ENCODE measurements at regions not wholly inside any gene's neighbourhood (a gene's known extent, or its start where the extent isn't known, plus 50 kb on each side); places are given as distances from the start of the nearest gene placed in this dataset.
"Not testable (repeated sequence)": the region's sequence is repeated elsewhere in the genome, so short reads cannot be mapped to it uniquely, and the experiment has no call there.

DNA sequence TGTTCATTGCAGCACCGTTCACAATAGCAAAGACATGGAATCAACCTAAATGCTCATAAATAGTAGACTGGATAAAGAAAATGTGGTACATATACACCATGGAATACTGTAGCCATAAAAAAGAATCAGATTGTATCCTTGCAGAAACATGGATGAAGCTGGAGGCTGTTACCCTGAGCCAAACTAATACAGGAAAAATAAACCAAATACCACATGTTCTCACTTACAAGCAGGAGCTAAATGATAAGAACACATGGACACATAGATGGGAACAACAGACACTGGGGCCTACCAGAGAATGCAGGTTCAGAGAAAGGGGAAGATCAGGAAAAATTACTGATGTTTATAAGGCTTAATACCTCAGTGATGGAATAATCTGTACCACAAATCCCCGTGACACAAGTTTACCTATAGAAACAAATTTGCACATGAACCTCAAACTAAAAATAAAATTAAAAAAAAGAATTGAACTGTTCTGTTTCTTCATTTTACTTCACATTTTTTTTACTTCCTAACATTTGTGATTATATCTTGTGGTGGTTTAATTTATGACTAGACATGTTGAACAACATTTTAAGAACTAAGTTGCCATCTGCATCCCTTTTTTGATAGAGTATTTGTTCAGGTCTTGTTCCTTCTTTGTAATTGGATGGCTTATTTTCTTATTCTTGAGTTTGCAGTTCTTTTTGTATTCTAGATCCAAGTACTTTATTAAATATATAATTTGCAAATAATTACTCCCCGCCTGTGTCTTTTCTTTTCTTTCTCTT is 835.2 kb downstream of the FSCB start:
- DNase-seq = no peak

DNA sequence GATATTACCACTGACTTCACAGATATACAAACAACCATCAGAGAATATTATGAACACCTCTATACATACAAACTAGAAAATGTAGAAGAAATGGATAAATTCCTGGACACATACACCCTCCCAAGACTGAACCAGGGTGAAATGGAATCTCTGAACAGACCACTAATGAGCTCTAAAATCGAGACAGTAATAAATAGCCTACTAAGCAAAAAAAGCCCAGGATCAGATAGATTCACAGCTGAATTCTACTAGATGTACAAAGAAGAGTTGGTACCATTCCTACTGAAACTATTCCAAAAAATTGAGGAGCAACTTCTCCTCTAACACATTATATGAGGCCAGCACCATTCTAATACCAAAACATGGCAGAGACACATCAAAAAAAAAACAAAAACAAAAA is 837.7 kb downstream of the FSCB start:
- DNase-seq = no peak

DNA sequence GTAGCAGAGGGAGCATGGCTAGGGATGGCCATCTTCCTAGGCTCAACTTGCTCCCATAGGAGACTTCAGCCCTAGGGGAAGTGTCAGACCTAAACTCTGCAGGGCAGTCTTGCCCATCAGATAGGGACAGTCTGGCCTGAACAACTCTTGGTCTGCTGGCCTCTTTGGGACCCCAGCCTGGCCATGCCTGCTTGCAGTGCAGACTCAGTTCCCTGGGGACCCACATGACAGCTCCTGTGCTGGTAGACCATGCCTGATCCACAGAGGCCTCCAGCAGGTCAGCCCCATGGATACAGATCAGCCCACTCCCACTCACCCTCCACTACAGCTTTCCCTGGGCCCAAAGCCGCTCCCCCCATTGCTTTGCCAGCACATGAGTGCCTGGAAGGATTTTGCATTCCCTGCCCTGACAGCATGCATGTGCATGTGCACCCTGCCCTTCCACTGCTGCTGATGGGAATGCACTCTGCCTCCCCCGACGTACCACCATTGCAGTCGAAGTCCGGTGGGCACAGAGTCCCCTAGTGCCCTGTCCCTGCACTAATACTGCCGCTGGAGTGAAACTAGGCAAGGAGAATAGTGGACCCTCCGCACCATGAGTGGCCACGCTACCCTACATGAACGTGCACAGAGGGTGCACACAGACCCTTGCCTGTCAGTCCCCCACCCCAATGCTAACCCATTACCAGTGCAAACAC is 841.4 kb downstream of the FSCB start:
- DNase-seq = no peak

DNA sequence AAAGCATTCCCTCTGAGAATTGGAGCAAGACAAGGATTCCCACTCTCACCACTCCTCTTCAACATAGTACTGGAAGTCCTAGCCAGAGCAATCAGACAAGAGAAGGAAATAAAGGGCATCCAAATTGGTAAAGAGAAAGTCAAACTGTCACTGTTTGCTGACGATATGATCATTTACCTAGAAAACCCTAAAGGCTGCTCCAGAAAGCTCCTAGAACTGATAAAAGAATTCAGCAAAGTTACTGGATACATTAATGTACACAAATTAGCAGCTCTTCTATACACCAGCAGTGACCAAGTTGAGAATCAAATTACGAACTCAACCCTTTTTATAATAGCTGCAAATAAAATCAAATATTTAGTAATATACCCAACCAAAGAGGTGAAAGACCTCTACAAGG is 851.9 kb downstream of the FSCB start:
- not testable (repeated sequence) for DNase-seq

DNA sequence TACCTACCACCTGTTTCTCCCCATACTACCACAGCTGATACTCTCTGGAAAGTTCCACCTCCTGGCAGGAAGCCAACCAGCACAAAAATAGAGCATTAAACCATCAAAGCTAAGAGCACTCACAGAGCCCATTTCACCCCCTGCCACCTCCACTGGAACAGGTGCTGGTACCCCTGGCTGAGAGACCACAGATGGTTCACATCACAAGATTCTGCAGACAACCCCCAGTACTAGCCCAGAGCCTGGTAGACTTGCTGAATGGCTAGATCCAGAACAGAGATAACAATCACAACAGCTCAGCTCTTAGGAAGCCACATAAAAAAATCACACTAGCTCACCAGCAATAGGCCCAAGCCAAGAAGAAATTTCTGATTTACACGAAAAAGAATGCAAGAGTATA is 855.2 kb downstream of the FSCB start:
- no peak for DNase-seq

DNA sequence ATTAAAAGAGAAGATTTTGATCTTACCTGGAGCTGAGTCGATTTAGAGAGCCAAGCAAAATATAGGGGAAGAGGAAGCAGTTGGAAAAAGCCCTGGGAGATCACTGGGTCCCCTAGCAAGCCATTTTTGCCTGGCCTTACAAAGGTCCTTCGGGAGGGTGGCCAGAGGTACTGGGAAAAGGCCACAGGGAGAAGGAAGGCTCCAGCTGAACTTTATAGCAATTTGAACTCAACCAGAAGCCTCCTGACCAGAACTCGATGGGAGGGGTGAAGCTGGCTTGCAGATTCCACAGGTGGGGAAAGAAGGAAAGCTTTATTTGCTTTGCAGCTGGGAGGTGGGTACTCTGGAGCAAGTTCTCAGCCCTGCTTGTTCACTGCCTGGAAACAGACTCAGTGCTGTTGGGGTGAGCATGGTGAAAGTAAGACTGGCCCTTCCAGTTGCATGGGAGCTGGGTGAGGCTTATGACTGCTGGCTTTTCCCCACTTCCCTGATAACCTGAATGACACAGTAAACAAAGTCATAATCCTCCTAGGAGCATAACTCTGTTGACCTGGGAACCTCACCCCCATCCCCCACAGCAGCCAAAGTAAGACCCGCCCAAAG is 855.8 kb downstream of the FSCB start:
- no peak for DNase-seq

DNA sequence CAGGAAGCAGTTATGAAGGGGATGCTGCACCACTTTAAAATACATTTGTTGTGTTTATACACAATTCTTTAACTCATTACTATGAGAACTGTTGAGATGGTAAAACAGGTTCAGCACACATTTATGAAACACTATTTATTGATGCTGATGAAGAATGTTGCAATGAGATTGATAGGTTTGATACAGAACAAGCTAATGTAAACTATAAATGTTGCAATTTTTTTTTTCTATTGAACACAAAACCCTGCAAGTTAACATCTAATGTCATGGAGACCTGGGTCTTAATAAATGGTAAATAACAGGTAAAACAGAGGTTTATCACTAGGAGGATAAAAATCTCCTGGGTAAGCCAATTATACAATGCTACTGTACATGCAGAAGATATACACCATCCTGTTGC is 857.6 kb downstream of the FSCB start:
- no peak for DNase-seq

DNA sequence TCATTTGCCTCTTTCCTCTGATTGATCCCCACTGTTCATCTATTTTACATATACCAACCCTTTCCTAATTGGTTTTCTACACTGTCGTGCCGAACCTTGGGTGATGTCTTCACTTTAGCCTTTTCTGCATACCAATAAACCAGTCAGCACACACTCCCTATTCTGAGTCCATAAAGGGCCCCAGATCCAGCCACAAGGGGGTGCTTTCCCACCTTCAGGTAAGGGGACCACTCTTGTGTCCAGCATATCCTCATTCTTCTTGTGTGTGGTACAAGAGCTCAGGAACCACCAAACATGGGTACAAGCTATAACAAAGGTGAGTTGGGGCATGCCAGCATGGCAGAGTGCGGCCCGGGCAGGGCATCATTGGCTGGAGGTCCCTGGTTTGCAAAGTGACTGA is 859.8 kb downstream of the FSCB start:
- DNase-seq = no peak

DNA sequence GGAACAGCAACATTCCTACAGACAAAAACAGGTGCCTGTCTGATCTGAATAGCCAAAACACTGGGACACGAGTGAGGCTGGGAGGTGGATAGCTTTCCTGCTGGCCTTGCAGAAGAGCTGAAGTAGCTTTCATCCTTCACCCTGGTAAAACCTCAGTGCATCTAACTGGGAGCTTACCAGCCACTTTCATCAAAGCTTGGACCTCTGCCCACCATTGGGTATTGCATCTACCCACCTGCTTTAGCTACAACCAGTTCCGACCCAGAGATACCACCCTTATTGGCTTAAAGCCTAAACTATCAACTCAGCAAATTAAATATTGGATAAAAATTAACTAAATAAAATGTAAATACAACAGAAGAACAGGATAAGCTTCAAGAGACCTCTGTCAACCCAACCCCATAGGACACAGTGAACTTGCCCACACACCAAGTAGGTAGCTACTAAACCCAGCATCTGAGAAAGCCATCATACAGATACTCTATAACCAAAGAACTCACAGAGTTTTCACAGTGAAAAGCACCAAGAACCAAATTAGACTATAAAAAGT is 866.3 kb downstream of the FSCB start:
- no peak for DNase-seq

DNA sequence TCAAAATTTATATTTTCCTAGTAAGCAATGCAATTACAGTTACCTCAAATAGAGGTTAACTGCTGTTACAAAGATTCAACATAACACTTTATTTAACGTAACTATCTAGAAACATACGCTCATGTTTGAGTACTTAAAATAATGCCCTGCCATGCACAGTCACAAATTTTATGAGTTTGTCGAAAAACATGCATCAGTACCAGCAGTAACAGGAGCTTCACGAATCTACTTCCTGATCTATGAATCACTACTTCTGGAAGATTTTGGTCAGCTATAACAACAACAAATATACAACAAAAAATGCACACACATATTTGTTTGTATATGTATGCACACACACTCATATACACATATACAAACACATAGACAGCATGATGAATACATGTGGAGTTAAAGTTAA is 881.8 kb downstream of the FSCB start:
- DNase-seq = no peak

DNA sequence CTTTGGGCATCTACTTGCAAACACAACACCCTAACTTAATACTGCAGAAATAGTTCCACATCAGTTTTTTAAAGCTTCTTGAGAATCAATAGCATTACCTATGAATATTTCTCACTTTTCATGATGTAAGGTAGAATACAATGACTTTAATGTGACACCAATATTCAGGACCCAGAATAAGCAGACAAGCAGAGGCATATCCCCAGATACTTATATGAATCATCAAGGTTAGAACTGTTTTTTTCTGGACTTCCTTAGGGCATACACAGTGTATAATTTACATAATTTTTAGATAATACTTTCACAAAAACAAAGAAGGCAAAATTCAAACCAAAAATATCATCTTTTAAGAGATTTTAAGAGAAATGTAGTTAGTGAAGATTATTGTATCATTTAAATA is 885.8 kb downstream of the FSCB start:
- no peak for DNase-seq

DNA sequence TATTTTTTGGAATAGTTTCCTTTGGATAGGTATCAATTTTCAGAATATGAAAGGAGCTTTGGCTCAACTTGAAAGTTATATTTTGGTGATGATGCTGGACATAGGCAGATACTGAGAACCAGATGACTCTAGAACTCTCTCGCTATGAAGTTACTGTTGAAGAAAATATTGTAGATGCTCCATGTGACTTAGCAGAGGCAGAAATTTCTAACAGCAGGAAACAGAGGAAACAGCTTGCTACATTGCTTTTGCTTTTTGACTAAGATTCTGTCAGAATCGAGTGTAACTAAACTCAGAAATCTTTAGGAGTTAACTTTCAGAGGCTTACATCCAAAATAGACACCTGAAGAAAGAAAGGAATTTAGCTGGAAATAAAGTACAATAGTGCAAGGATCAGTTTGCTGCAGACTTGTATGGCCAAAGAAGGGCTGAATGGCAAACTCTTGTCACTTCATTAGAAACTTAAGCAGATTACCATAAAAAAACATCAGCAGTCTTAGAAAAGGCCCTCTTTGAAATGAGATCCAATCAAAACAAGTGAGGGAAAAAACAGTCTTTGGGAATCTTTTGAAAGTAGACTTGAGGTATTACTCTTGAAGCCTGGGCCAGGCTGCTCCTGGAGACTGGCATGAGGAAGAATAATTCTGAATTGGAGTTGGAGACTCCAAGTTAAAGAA is 911.8 kb downstream of the FSCB start:
- DNase-seq = no peak

DNA sequence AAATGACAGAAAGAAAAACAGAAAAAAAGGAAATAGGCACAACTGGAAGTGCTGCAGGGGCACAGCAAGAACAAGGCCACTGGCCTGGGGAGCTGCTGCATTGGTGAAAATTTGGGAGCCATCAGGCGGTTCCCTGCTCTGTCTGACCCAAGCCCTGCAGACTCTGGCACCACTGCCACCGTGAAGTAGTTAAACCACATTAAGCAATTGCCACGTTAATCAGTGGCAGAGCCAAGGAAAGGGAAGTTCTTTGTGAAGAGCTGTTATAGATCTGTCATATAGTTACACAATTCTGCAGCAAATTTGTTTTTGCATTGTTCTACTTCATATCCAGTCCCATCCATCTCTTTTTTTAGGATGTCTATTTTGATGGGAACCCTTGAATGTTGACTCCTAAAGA is 915.3 kb downstream of the FSCB start:
- no peak for DNase-seq

DNA sequence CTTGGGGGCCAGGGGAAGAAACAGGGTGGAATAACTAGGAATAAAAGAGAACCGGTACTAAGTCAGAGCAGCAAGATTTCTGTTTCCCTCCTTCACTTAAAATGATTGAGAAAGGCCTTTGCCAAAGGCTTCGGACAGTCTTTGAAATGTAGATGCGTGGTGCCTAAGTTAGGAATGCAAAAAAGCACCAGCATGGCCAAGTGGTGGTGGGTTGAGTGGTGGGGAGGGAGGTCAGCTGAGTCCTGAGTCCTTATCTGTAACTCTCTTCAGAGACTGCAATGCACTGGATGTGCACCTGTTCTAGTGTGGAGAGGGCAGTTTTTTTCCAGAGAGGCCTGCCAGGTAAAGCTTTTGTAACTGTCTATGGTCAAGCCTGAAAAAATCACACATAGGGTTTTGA is 919.9 kb downstream of the FSCB start:
- DNase-seq = no peak

DNA sequence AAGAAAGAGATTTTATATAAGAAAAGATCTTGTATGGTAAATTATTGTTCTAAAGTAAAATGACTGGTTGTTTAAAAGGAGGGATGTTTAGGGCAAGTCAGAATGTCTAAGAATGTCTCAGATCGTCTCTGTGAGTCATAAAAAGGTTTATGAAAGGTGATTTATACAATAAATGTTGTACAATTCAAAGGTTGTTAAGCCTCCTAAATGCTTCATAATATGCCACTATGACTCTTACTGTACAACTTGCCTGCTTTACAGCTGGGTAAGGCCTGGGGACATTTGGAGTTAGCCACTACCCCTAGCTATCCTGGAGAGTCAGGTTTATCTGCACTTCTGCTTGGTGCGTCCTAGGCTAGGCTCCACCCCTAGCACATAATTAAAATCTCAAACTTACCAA is 927.4 kb downstream of the FSCB start:
- DNase-seq = no peak

DNA sequence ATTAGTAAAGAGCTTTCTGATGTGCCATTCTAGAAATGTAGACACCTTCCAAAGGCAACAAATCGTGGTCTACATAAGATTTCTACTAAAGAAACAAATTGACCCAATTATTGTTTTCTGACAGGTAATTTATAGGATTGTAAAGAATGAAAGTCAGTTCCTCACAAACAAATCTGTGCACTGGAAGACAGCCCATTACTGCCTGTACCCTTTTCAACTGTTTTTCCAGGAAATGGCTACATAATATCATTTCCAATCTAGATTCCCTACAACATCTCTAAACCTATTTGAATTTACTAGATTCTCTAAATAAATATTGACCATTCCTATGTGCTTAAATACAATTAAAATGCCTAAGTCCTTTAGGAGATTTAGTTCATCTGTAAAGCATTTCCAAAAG is 939.1 kb downstream of the FSCB start:
- DNase-seq = no peak

DNA sequence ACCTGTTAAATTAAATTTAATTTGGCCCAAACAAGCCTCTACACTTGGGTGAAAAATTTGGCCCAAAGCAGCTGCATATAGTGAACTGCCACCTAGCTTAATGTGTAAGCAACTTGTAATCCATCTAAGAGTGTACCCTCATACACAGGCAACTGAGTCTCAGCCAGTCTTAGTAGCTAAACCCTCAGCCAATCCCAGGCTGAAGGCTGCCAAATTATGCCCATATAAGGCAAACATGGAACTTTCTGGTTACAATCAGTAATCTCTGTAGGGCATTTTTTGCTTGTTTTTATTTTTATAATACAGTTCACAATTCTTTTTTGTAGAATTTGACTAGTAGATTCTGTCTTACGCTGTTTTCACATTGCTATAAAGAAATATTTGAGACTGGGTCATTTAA is 958.7 kb downstream of the FSCB start:
- DNase-seq = no peak

DNA sequence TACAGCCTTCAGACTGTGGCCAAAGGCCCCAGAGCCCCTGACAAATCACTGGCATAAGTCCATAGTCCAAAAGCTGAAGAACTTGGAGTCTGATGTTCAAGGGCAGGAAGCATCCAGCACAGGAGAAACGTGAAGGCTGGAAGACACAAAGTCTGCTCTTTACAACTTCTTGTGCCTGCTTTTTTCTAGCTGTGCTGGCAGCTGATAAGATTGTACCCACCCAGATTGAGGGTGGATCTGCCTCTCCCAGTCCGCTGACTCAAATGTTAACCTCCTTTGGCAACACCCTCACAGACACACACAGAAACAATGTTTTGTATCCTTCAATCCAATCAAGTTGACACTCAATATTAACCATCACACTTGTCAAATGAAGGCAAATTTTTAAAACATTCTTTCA is 959.5 kb downstream of the FSCB start:
- not testable (repeated sequence) for DNase-seq

DNA sequence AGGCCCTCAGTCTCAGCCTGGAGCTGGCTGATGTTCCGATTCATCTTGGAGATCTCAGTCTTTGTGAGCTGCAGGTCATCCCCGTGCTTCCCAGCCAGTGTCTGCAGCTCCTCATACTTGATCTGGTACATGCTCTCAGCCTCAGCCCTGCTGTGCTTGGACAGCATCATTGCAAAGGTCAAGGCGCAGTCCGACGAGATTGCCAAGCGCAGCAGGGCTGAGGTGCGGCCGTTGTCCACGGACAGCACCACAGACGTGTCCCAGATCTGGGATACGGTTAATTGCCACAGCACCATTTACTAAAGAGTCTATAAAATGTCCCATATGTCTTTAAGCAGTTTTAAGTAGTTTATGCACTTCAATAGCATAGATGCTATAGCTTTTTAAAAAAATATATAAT is 965.7 kb downstream of the FSCB start:
- no peak for DNase-seq

DNA sequence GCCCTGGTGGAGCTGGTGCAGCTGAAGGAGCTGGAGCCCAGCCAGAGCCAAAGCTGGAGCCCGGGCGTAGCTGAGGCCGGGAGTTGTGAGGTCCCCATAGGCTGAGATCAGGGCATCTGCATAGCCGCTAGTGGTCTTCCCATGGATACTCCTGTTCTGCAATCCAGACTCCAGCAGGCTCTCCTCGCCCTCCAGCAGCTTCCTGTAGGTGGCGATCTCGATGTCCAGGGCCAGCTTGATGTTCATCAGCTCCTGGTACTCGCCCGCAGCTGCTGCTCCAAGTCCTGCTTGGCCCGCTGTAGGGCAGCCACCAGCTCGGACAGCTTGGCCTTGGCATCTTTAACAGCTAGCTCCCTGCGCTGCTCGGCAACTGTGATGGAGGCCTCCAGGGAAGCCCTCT is 966.1 kb downstream of the FSCB start:
- no peak for DNase-seq

DNA sequence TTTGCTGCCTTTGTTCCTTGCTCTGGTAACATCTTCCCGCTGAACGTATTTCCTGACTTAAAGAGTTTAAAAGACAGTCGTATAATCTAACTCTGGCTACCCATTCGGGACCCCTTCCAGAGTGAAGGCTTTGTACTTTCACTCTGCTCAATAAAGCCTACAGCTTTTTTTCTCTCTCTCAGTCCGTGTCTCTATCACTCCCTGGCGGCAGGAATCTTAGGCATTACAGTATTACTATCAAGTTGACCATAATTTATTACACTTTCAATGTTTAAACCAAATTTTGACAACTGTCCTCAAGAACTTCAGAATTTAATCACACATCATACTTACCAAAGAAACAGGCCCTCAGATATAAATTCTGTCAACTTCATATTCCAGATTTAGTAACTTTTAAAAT is 967.9 kb downstream of the FSCB start:
- DNase-seq = no peak

DNA sequence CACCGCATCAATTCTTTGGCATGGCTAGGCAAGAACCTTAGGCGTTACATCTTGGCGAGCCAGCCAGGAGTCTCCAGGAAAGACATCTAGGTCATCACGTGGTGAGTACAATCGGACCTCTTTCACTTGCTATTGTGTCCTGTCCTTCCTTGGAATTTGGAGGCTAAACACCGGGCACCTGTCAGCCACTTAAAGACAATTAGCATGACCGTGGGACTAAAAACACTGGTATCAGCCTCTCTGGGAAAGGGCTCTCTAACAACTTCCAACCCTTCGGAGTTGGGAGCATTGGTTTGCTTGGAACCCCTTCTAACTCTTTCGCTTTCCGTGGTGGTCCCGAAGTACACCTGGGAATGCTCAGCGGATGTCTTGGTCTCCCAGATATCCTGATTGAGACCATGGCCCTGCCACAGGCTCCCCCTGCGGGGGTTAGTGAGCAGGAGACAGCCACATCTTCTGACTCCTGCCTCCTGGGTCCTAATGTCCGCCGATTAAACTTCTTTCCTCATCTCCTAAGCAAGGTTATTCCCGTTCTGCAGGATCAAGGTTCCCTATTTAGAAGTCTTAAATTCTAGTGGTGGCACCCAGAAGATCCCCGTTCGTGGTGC is 971.7 kb downstream of the FSCB start:
- no peak for DNase-seq

DNA sequence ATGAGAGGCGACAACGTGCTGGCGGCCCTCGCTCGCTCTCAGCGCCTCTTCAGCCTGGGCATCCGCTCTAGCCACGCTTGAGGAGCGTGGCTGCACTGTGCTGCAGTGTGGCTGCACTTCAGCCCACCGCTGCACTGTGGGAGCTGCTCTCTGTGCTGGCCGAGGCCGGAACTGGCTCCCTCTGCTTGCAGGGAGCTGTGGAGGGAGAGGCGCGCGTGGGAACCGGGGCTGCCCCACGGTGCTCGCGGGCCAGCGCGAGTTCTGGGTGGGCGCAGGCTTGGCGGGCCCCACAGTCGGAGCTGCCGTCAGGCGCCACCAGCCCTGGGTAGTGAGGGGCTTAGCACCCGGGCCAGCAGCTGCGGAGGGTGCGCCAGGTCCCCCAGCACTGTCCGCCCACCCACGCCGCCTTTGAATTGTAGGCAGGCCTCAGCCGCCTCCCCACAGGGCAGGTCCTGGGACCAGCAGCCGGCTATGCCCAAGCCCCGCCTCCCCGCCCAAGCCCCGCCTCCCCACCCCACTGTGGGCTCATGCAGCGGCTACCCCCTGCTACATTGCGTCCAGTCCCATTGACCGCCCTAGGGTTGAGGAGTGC is 974.2 kb downstream of the FSCB start:
- no peak for DNase-seq
